Liver (tissue), 8 donors: ENCODE measurements at regions not wholly inside any gene's neighbourhood (a gene's known extent, or its start where the extent isn't known, plus 50 kb on each side); places are given as distances from the start of the nearest gene placed in this dataset.

ENCODE experiments used
- DNase-seq: peaks from one replicate; pipeline ENCODE4 v3.0.0-alpha.2; 2017; ENCODE audit warnings: low spot score
- H3K27ac ChIP-seq, 2 donors: one replicate each; pipeline ENCODE4 v1.7.0; 2013; ENCODE audit warnings: inconsistent platforms in 2 of 2, low read length in 2 of 2, control low read depth in 1 of 2, low read depth in 1 of 2, mild to moderate bottlenecking in 1 of 2
- H3K27me3 ChIP-seq, 4 donors: one replicate each; pipeline versions ENCODE4 v1.6.1 to v1.7.0; 2013; ENCODE audit warnings: low read length in 3 of 4, inconsistent platforms in 1 of 4, mild to moderate bottlenecking in 1 of 4, moderate library complexity in 1 of 4; ENCODE audit not compliant: control insufficient read depth in 4 of 4, insufficient read depth in 4 of 4
- H3K36me3 ChIP-seq, 4 donors: one replicate each; pipeline versions ENCODE4 v1.6.1 to v1.7.0; 2013; ENCODE audit warnings: low read length in 3 of 4, mild to moderate bottlenecking in 3 of 4, low read depth in 1 of 4, moderate library complexity in 1 of 4; ENCODE audit not compliant: control insufficient read depth in 4 of 4, insufficient read depth in 3 of 4
- H3K4me1 ChIP-seq, 4 donors: one replicate each; pipeline versions ENCODE4 v1.6.1 to v1.7.0; 2013; ENCODE audit warnings: low read length in 3 of 4, mild to moderate bottlenecking in 3 of 4, moderate library complexity in 1 of 4; ENCODE audit not compliant: control insufficient read depth in 4 of 4, insufficient read depth in 4 of 4
- H3K4me3 ChIP-seq, 3 donors: one replicate each; pipeline versions ENCODE4 v1.6.1 to v1.7.0; 2013; ENCODE audit warnings: low read length in 3 of 3, control low read depth in 1 of 3, low read depth in 1 of 3, mild to moderate bottlenecking in 1 of 3
- H3K9ac ChIP-seq, 2 donors: one replicate each; pipeline ENCODE4 v1.7.0; 2013; ENCODE audit warnings: low read length in 2 of 2, mild to moderate bottlenecking in 2 of 2, moderate library complexity in 2 of 2, control low read depth in 1 of 2, low read depth in 1 of 2
- H3K9me3 ChIP-seq, 4 donors: one replicate each; pipeline versions ENCODE4 v1.6.1 to v1.7.0; 2013; ENCODE audit warnings: low read length in 3 of 4; ENCODE audit not compliant: control insufficient read depth in 4 of 4
- EGR1 ChIP-seq, 2 donors: IDR thresholded peaks; 2 replicates each; pipeline ENCODE4 v1.6.1; 2016 to 2018; ENCODE audit warnings: antibody characterized with exemption in 2 of 2, low read depth in 2 of 2
- FOXA1 ChIP-seq: IDR thresholded peaks from 2 replicates; pipeline ENCODE4 v1.6.1; 2016; ENCODE audit warnings: antibody characterized with exemption
- FOXA2 ChIP-seq: IDR thresholded peaks from 2 replicates; pipeline ENCODE4 v1.6.1; 2016; ENCODE audit warnings: antibody characterized with exemption
- GABPA ChIP-seq, 2 donors: IDR thresholded peaks in 1 of 2; conservative IDR thresholded peaks in 1 of 2; 2 replicates each; pipeline ENCODE4 v1.6.1; 2016; ENCODE audit warnings: antibody characterized with exemption in 2 of 2, mild to moderate bottlenecking in 1 of 2, moderate library complexity in 1 of 2
- HNF4A ChIP-seq, 2 donors: conservative IDR thresholded peaks; 2 replicates each; pipeline ENCODE4 v1.6.1; 2016; ENCODE audit warnings: antibody characterized with exemption in 2 of 2, mild to moderate bottlenecking in 2 of 2
- HNF4G ChIP-seq: IDR thresholded peaks from 2 replicates; pipeline ENCODE4 v1.6.1; 2016; ENCODE audit warnings: antibody characterized with exemption
- JUND ChIP-seq, 2 donors: IDR thresholded peaks; 2 replicates each; pipeline ENCODE4 v1.6.1; 2016; ENCODE audit warnings: antibody characterized with exemption in 2 of 2
- NR2F2 ChIP-seq: IDR thresholded peaks from 2 replicates; pipeline ENCODE4 v1.6.1; 2016; ENCODE audit warnings: antibody characterized with exemption
- RAD21 ChIP-seq, 2 donors: IDR thresholded peaks; 2 replicates each; pipeline ENCODE4 v1.6.1; 2016; ENCODE audit warnings: antibody characterized with exemption in 2 of 2, mild to moderate bottlenecking in 2 of 2
- RXRA ChIP-seq, 2 donors: IDR thresholded peaks; 2 replicates each; pipeline ENCODE4 v1.6.1; 2017 to 2018; ENCODE audit warnings: antibody characterized with exemption in 2 of 2, mild to moderate bottlenecking in 1 of 2
- SP1 ChIP-seq: IDR thresholded peaks from 2 replicates; pipeline ENCODE4 v1.6.1; 2018; ENCODE audit warnings: antibody characterized with exemption, mild to moderate bottlenecking
- TAF1 ChIP-seq: conservative IDR thresholded peaks from 2 replicates; pipeline ENCODE4 v1.6.1; 2016; ENCODE audit warnings: antibody characterized with exemption, mild to moderate bottlenecking
- YY1 ChIP-seq: IDR thresholded peaks from 2 replicates; pipeline ENCODE4 v1.6.1; 2016; ENCODE audit warnings: antibody characterized with exemption, mild to moderate bottlenecking
- WGBS: extraction: QIAGEN DNeasy Blood & Tissue Kit; methylation state at CpG from one replicate; pipeline ENCODE4 v1.1.7; 2013; 5-methylcytosine and 5-hydroxymethylcytosine counted together
- TF ChIP-seq, protein P1 (sequence below): IDR thresholded peaks from 2 replicates; pipeline ENCODE4 v1.6.1; 2016; ENCODE audit warnings: antibody characterized with exemption
- TF ChIP-seq, protein P2 (sequence below): IDR thresholded peaks from 2 replicates; pipeline ENCODE4 v1.6.1; 2016; ENCODE audit warnings: antibody characterized with exemption
- TF ChIP-seq, protein P3 (sequence below): IDR thresholded peaks from 2 replicates; pipeline ENCODE4 v1.6.1; 2016; ENCODE audit warnings: antibody characterized with exemption, mild to moderate bottlenecking
- TF ChIP-seq, protein P4 (sequence below): fragments of 150-350 bp; IDR thresholded peaks from 2 replicates; pipeline ENCODE4 v1.5.1; 2017; ENCODE audit warnings: improper control_type of control experiment, low read depth, low read length; ENCODE audit not compliant: missing input control
- TF ChIP-seq, protein P5 (sequence below): IDR thresholded peaks from 2 replicates; pipeline ENCODE4 v1.6.1; 2016; ENCODE audit warnings: antibody characterized with exemption
- donor health status: healthy.
- donor health status: healthy.
- donor health status: healthy.
- donor health status: healthy.
- donor health status: healthy.

DNA sequence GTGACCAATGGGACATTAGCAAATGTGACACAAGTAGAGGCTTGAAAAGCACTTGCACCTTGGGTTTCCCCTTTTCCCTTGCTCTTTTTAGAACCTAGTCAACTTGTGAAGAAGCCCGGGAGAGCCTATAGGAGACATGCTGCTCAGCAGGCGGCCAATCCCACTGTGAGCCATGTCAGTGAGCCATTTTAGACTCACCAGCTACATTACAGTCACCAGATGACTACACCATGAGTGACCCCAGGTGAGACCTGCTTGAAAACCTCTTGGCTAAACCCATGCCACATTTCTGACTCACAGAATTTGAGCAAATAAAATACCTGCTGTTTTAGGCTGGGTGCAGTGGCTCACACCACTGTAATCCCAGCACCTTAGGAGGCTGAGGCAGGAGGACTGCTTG, 317.5 kb downstream of the KLF12 start:
- TF ChIP-seq SP1 (no peak), HNF4A (conservative IDR thresholded peaks at IDR 0.05) (no peak), FOXA1 (no peak)
- no peak for DNase-seq
- H3K4me3 ChIP-seq = no peak overlapping the region
- no peaks in the 10 kb centered on the region for H3K9me3 ChIP-seq
- 97% methylated on average over 2 of the region's 2 CpGs for WGBS
- H3K36me3 ChIP-seq = no peaks in the 10 kb centered on the region
- no peaks in the 10 kb centered on the region for H3K4me1 ChIP-seq
- H3K27ac ChIP-seq = no peak overlapping the region
- H3K9ac ChIP-seq = no peak overlapping the region
- H3K27me3 ChIP-seq = no peaks in the 10 kb centered on the region

DNA sequence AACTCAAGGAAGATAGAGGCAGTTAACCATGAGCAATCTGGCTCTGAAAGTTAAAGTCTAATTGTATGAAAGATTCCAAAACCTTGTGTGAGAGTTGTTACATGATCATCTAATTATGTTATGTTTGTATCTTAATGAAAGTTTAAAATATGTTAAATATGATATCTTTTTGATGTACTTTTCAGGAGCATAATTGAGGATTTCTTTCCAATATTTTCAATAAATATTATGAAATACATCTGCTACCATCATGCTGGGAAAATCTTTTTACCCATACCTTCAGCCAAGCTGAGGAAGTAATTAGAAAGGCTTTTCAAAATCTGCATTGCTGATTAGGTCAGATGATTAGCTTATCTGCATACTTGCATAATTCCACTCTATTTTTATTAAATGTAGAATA, 318.4 kb downstream of the KLF12 start:
- Histone ChIP-seq H3K9me3 (no peaks in the 10 kb centered on the region), H3K9ac (no peak overlapping the region), H3K4me1 (no peaks in the 10 kb centered on the region), H3K27ac (no peak overlapping the region), H3K4me3 (no peak overlapping the region), H3K27me3 (no peaks in the 10 kb centered on the region), H3K36me3 (no peaks in the 10 kb centered on the region)
- TF ChIP-seq, protein P1, sequence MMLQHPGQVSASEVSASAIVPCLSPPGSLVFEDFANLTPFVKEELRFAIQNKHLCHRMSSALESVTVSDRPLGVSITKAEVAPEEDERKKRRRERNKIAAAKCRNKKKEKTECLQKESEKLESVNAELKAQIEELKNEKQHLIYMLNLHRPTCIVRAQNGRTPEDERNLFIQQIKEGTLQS = no peak
- no peak for TF ChIP-seq RAD21 (IDR thresholded peaks at IDR 0.05)
- no peak for DNase-seq

DNA sequence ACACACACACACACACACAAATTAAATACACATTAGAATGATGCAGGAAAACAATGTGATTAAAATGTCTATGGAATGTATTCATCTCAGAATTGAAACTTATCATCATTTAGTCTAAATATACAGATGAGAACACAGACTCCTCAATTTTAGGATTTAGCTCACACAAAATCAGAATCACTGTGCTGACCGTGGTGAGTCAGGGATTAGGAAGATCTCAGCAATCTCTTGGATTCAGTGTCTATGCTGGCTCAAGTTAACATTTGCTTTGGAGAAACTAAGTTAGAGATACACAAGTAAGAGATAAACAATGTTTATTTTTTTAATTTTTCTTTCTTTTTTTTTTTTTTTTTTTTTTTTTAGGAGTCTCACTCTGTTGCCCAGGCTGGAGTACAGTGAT, 323.6 kb downstream of the KLF12 start:
- no peaks in the 10 kb centered on the region for H3K9me3 ChIP-seq
- H3K36me3 ChIP-seq = no peaks in the 10 kb centered on the region
- peaks cover 0 to 2% (median 0%) of the 10 kb centered on the region in 4 donors for H3K4me1 ChIP-seq
- no peaks in the 10 kb centered on the region for H3K27me3 ChIP-seq
- no peak overlapping the region for H3K9ac ChIP-seq
- WGBS = 91% methylated on average over 1 of the region's 1 CpG
- no peak overlapping the region for H3K4me3 ChIP-seq
- H3K27ac ChIP-seq = no peak overlapping the region
- TF ChIP-seq, protein P2, sequence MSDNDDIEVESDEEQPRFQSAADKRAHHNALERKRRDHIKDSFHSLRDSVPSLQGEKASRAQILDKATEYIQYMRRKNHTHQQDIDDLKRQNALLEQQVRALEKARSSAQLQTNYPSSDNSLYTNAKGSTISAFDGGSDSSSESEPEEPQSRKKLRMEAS = no peak
- no peak for TF ChIP-seq GABPA (IDR thresholded peaks at IDR 0.05 in 1 of 2, conservative IDR thresholded peaks at IDR 0.05 in 1 of 2)
- TF ChIP-seq, protein P3, sequence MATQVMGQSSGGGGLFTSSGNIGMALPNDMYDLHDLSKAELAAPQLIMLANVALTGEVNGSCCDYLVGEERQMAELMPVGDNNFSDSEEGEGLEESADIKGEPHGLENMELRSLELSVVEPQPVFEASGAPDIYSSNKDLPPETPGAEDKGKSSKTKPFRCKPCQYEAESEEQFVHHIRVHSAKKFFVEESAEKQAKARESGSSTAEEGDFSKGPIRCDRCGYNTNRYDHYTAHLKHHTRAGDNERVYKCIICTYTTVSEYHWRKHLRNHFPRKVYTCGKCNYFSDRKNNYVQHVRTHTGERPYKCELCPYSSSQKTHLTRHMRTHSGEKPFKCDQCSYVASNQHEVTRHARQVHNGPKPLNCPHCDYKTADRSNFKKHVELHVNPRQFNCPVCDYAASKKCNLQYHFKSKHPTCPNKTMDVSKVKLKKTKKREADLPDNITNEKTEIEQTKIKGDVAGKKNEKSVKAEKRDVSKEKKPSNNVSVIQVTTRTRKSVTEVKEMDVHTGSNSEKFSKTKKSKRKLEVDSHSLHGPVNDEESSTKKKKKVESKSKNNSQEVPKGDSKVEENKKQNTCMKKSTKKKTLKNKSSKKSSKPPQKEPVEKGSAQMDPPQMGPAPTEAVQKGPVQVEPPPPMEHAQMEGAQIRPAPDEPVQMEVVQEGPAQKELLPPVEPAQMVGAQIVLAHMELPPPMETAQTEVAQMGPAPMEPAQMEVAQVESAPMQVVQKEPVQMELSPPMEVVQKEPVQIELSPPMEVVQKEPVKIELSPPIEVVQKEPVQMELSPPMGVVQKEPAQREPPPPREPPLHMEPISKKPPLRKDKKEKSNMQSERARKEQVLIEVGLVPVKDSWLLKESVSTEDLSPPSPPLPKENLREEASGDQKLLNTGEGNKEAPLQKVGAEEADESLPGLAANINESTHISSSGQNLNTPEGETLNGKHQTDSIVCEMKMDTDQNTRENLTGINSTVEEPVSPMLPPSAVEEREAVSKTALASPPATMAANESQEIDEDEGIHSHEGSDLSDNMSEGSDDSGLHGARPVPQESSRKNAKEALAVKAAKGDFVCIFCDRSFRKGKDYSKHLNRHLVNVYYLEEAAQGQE = no peak
- no peak for TF ChIP-seq HNF4G
- no peak for TF ChIP-seq RXRA (IDR thresholded peaks at IDR 0.05)
- TF ChIP-seq NR2F2 = no peak
- no peak for TF ChIP-seq HNF4A (conservative IDR thresholded peaks at IDR 0.05)
- no peak for TF ChIP-seq YY1
- TF ChIP-seq JUND (IDR thresholded peaks at IDR 0.05) = no peak
- no peak for TF ChIP-seq RAD21 (IDR thresholded peaks at IDR 0.05)
- no peak for TF ChIP-seq FOXA1
- TF ChIP-seq FOXA2 = no peak
- TF ChIP-seq SP1 = no peak
- TF ChIP-seq TAF1 = no peak
- TF ChIP-seq, protein P1 = no peak
- TF ChIP-seq EGR1 (IDR thresholded peaks at IDR 0.05; ENCODE audit: low read depth in 2 of 2) = no peak
- TF ChIP-seq, protein P4, sequence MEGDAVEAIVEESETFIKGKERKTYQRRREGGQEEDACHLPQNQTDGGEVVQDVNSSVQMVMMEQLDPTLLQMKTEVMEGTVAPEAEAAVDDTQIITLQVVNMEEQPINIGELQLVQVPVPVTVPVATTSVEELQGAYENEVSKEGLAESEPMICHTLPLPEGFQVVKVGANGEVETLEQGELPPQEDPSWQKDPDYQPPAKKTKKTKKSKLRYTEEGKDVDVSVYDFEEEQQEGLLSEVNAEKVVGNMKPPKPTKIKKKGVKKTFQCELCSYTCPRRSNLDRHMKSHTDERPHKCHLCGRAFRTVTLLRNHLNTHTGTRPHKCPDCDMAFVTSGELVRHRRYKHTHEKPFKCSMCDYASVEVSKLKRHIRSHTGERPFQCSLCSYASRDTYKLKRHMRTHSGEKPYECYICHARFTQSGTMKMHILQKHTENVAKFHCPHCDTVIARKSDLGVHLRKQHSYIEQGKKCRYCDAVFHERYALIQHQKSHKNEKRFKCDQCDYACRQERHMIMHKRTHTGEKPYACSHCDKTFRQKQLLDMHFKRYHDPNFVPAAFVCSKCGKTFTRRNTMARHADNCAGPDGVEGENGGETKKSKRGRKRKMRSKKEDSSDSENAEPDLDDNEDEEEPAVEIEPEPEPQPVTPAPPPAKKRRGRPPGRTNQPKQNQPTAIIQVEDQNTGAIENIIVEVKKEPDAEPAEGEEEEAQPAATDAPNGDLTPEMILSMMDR = no peak
- TF ChIP-seq, protein P5, sequence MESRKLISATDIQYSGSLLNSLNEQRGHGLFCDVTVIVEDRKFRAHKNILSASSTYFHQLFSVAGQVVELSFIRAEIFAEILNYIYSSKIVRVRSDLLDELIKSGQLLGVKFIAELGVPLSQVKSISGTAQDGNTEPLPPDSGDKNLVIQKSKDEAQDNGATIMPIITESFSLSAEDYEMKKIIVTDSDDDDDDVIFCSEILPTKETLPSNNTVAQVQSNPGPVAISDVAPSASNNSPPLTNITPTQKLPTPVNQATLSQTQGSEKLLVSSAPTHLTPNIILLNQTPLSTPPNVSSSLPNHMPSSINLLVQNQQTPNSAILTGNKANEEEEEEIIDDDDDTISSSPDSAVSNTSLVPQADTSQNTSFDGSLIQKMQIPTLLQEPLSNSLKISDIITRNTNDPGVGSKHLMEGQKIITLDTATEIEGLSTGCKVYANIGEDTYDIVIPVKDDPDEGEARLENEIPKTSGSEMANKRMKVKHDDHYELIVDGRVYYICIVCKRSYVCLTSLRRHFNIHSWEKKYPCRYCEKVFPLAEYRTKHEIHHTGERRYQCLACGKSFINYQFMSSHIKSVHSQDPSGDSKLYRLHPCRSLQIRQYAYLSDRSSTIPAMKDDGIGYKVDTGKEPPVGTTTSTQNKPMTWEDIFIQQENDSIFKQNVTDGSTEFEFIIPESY = no peak
- no peak for DNase-seq
